Mononuclear cell (primary cell): ENCODE measurements at regions not wholly inside any gene's neighbourhood (a gene's known extent, or its start where the extent isn't known, plus 50 kb on each side); places are given as distances from the start of the nearest gene placed in this dataset.

Source experiments
- H3K27me3 ChIP-seq: 2 replicates; pipeline ENCODE4 v1.6.0; 2011; ENCODE audit warnings: low read length, control low read depth; ENCODE audit not compliant: insufficient read depth
- H3K4me1 ChIP-seq: 2 replicates; pipeline ENCODE4 v1.5.1; 2011; ENCODE audit warnings: mild to moderate bottlenecking, low read length, control low read depth; ENCODE audit not compliant: insufficient read depth
- H3K4me3 ChIP-seq: 2 replicates; pipeline ENCODE4 v1.5.1; 2011; ENCODE audit warnings: mild to moderate bottlenecking, low read length, moderate library complexity
- H3K9me3 ChIP-seq: 2 replicates; pipeline ENCODE4 v1.5.1; 2011; ENCODE audit warnings: low read depth, mild to moderate bottlenecking, control low read depth, low read length

GRCh38 chr16:65895906-65896305, 470.6 kb upstream of the CDH5 start:
- no peak overlapping the region for H3K4me3 ChIP-seq
- H3K4me1 ChIP-seq: no peaks in the 10 kb centered on the region
- H3K27me3 ChIP-seq: no peaks in the 10 kb centered on the region
- no peaks in the 10 kb centered on the region for H3K9me3 ChIP-seq

- no peak overlapping the region for H3K4me3 ChIP-seq
- H3K9me3 ChIP-seq: no peaks in the 10 kb centered on the region
- H3K4me1 ChIP-seq: no peaks in the 10 kb centered on the region
- no peaks in the 10 kb centered on the region for H3K27me3 ChIP-seq
These were observed 471.0 kb upstream of the CDH5 start for GRCh38 chr16:65895486-65895885.

- Histone ChIP-seq H3K4me3 (no peak overlapping the region), H3K9me3 (no peaks in the 10 kb centered on the region), H3K27me3 (no peaks in the 10 kb centered on the region), H3K4me1 (no peaks in the 10 kb centered on the region)
These were observed 476.3 kb upstream of the CDH5 start for GRCh38 chr16:65890203-65890602.

- Histone ChIP-seq H3K4me1 (no peaks in the 10 kb centered on the region), H3K4me3 (no peak overlapping the region), H3K27me3 (no peaks in the 10 kb centered on the region), H3K9me3 (no peaks in the 10 kb centered on the region)
These were observed 476.9 kb upstream of the CDH5 start for GRCh38 chr16:65889533-65889966.

- Histone ChIP-seq H3K4me1 (no peaks in the 10 kb centered on the region), H3K9me3 (no peaks in the 10 kb centered on the region), H3K4me3 (no peak overlapping the region), H3K27me3 (no peaks in the 10 kb centered on the region)
These were observed 478.3 kb upstream of the CDH5 start for GRCh38 chr16:65888201-65888600.

GRCh38 chr16:65884018-65884417, 482.5 kb upstream of the CDH5 start:
- Histone ChIP-seq H3K27me3 (no peaks in the 10 kb centered on the region), H3K9me3 (no peaks in the 10 kb centered on the region), H3K4me3 (no peak overlapping the region), H3K4me1 (no peaks in the 10 kb centered on the region)

- H3K4me3 ChIP-seq: no peak overlapping the region
These were observed 488.1 kb upstream of the CDH5 start for GRCh38 chr16:65878347-65878746.

GRCh38 chr16:65876624-65877023, 489.9 kb upstream of the CDH5 start:
- Histone ChIP-seq H3K27me3 (no peaks in the 10 kb centered on the region), H3K9me3 (no peaks in the 10 kb centered on the region), H3K4me1 (no peaks in the 10 kb centered on the region), H3K4me3 (no peak overlapping the region)

More at GRCh38 chr16:65878347-65878746, 488.1 kb upstream of the CDH5 start:
- Histone ChIP-seq H3K27me3 (no peaks in the 10 kb centered on the region), H3K4me1 (no peaks in the 10 kb centered on the region), H3K9me3 (no peaks in the 10 kb centered on the region)

- Histone ChIP-seq H3K9me3 (no peaks in the 10 kb centered on the region), H3K4me3 (no peak overlapping the region), H3K27me3 (no peaks in the 10 kb centered on the region), H3K4me1 (no peaks in the 10 kb centered on the region)
These were observed 490.5 kb upstream of the CDH5 start for GRCh38 chr16:65876056-65876408.

- Histone ChIP-seq H3K27me3 (no peaks in the 10 kb centered on the region), H3K4me1 (no peaks in the 10 kb centered on the region), H3K9me3 (no peaks in the 10 kb centered on the region), H3K4me3 (no peak overlapping the region)
These were observed 491.0 kb upstream of the CDH5 start for GRCh38 chr16:65875381-65876055.

GRCh38 chr16:65869261-65869660, 497.2 kb upstream of the CDH5 start:
- Histone ChIP-seq H3K4me3 (no peak overlapping the region), H3K27me3 (no peaks in the 10 kb centered on the region), H3K9me3 (no peaks in the 10 kb centered on the region), H3K4me1 (no peaks in the 10 kb centered on the region)

GRCh38 chr16:65867276-65867960, 499.1 kb upstream of the CDH5 start:
- Histone ChIP-seq H3K27me3 (no peaks in the 10 kb centered on the region), H3K9me3 (no peaks in the 10 kb centered on the region), H3K4me3 (no peak overlapping the region), H3K4me1 (no peaks in the 10 kb centered on the region)

GRCh38 chr16:65863236-65863635, 503.3 kb upstream of the CDH5 start:
- H3K27me3 ChIP-seq: no peaks in the 10 kb centered on the region
- H3K9me3 ChIP-seq: no peaks in the 10 kb centered on the region
- H3K4me1 ChIP-seq: no peaks in the 10 kb centered on the region
- no peak overlapping the region for H3K4me3 ChIP-seq

- Histone ChIP-seq H3K4me1 (no peaks in the 10 kb centered on the region), H3K4me3 (no peak overlapping the region), H3K9me3 (no peaks in the 10 kb centered on the region), H3K27me3 (no peaks in the 10 kb centered on the region)
These were observed 505.3 kb upstream of the CDH5 start for GRCh38 chr16:65861131-65861731.

GRCh38 chr16:65855171-65856145, 511.0 kb upstream of the CDH5 start:
- no peaks in the 10 kb centered on the region for H3K4me1 ChIP-seq
- H3K4me3 ChIP-seq: no peak overlapping the region

More at GRCh38 chr16:65855171-65856145, 511.0 kb upstream of the CDH5 start:
- no peaks in the 10 kb centered on the region for H3K9me3 ChIP-seq
- H3K27me3 ChIP-seq: no peaks in the 10 kb centered on the region
